Activated naive CD4-positive, alpha-beta T cell treated with anti-CD3 and anti-CD28 coated beads, Interleukin-2, amount 10 ng/mL, durations not matched to agents 7 days and 5 days (primary cell): ENCODE measurements at regions not wholly inside any gene's neighbourhood (a gene's known extent, or its start where the extent isn't known, plus 50 kb on each side); places are given as distances from the start of the nearest gene placed in this dataset.

Experiments
- CTCF ChIA-PET: fragments of 350-600 bp; sonication (Branson Sonifier 250); formaldehyde crosslinking; loops from one replicate; lab custom pipeline; 2021; ENCODE audit warnings: antibody characterized with exemption; lab: Charles Lee
- DNase-seq: peaks from one replicate; pipeline ENCODE4 v3.0.0-alpha.2; 2020
- H3K27ac Mint-ChIP-seq: one replicate; pipeline ENCODE4 v1.8.0; 2021; ENCODE audit warnings: mild to moderate bottlenecking, moderate library complexity, mixed read lengths
- H3K27me3 Mint-ChIP-seq: one replicate; pipeline ENCODE4 v1.8.0; 2021; ENCODE audit warnings: mild to moderate bottlenecking, mixed read lengths
- H3K36me3 Mint-ChIP-seq: one replicate; pipeline ENCODE4 v1.8.0; 2021; ENCODE audit warnings: mixed read lengths
- H3K4me1 Mint-ChIP-seq: one replicate; pipeline ENCODE4 v1.8.0; 2021; ENCODE audit warnings: mixed read lengths
- H3K4me3 Mint-ChIP-seq: one replicate; pipeline ENCODE4 v1.8.0; 2021; ENCODE audit warnings: mild to moderate bottlenecking, moderate library complexity, mixed read lengths
- H3K9me3 Mint-ChIP-seq: one replicate; pipeline ENCODE4 v1.8.0; 2021; ENCODE audit warnings: mixed read lengths

- CTCF ChIA-PET: no interaction called here
- peaks cover 3% of the 10 kb centered on the region for H3K9me3 Mint-ChIP-seq
- no peaks in the 10 kb centered on the region for H3K27me3 Mint-ChIP-seq
- no peaks in the 10 kb centered on the region for H3K36me3 Mint-ChIP-seq
- no peak for DNase-seq
- H3K27ac Mint-ChIP-seq: no peak overlapping the region
- no peaks in the 10 kb centered on the region for H3K4me1 Mint-ChIP-seq
- no peak overlapping the region for H3K4me3 Mint-ChIP-seq
These were observed 144.2 kb upstream of the PAPPA start for GRCh38 chr9:116009420-116009819.

GRCh38 chr9:116015855-116016254 lies 137.7 kb upstream of the PAPPA start:
- Mint-ChIP-seq H3K27ac (no peak overlapping the region), H3K9me3 (peaks cover 2% of the 10 kb centered on the region), H3K4me1 (no peaks in the 10 kb centered on the region), H3K27me3 (no peaks in the 10 kb centered on the region), H3K4me3 (no peak overlapping the region), H3K36me3 (no peaks in the 10 kb centered on the region)
- no peak for DNase-seq
- CTCF ChIA-PET: no interaction called here

GRCh38 chr9:116020146-116020545 lies 133.4 kb upstream of the PAPPA start:
- no peak overlapping the region for H3K4me3 Mint-ChIP-seq
- no peak for DNase-seq
- no peaks in the 10 kb centered on the region for H3K27me3 Mint-ChIP-seq
- H3K27ac Mint-ChIP-seq: no peak overlapping the region
- no peaks in the 10 kb centered on the region for H3K36me3 Mint-ChIP-seq
- H3K9me3 Mint-ChIP-seq: peaks cover 2% of the 10 kb centered on the region
- no peaks in the 10 kb centered on the region for H3K4me1 Mint-ChIP-seq
- CTCF ChIA-PET: no interaction called here

GRCh38 chr9:116020801-116021200 lies 132.8 kb upstream of the PAPPA start:
- H3K4me3 Mint-ChIP-seq: no peak overlapping the region
- no peak for DNase-seq

GRCh38 chr9:116027096-116027495 lies 126.5 kb upstream of the PAPPA start:
- peaks cover 2% of the 10 kb centered on the region for H3K9me3 Mint-ChIP-seq

More at GRCh38 chr9:116020801-116021200, 132.8 kb upstream of the PAPPA start:
- no peaks in the 10 kb centered on the region for H3K4me1 Mint-ChIP-seq
- H3K36me3 Mint-ChIP-seq: no peaks in the 10 kb centered on the region
- H3K27me3 Mint-ChIP-seq: no peaks in the 10 kb centered on the region
- H3K9me3 Mint-ChIP-seq: no peaks in the 10 kb centered on the region
- no peak overlapping the region for H3K27ac Mint-ChIP-seq
- CTCF ChIA-PET: no interaction called here

GRCh38 chr9:116027511-116027910 lies 126.1 kb upstream of the PAPPA start:
- no peak overlapping the region for H3K4me3 Mint-ChIP-seq
- no peaks in the 10 kb centered on the region for H3K36me3 Mint-ChIP-seq
- no peak for DNase-seq
- no peaks in the 10 kb centered on the region for H3K4me1 Mint-ChIP-seq
- H3K27ac Mint-ChIP-seq: no peak overlapping the region
- CTCF ChIA-PET: no interaction called here
- H3K27me3 Mint-ChIP-seq: no peaks in the 10 kb centered on the region
- peaks cover 2% of the 10 kb centered on the region for H3K9me3 Mint-ChIP-seq

More at GRCh38 chr9:116027096-116027495, 126.5 kb upstream of the PAPPA start:
- no peak overlapping the region for H3K27ac Mint-ChIP-seq
- H3K27me3 Mint-ChIP-seq: no peaks in the 10 kb centered on the region
- no peak for DNase-seq
- CTCF ChIA-PET: no interaction called here
- no peaks in the 10 kb centered on the region for H3K4me1 Mint-ChIP-seq
- H3K4me3 Mint-ChIP-seq: no peak overlapping the region
- H3K36me3 Mint-ChIP-seq: no peaks in the 10 kb centered on the region

GRCh38 chr9:116027951-116028350 lies 125.6 kb upstream of the PAPPA start:
- no peaks in the 10 kb centered on the region for H3K27me3 Mint-ChIP-seq
- DNase-seq: no peak
- H3K36me3 Mint-ChIP-seq: no peaks in the 10 kb centered on the region
- H3K4me3 Mint-ChIP-seq: no peak overlapping the region
- no peaks in the 10 kb centered on the region for H3K4me1 Mint-ChIP-seq
- CTCF ChIA-PET: no interaction called here
- peaks cover 2% of the 10 kb centered on the region for H3K9me3 Mint-ChIP-seq
- H3K27ac Mint-ChIP-seq: no peak overlapping the region

GRCh38 chr9:116030517-116030916 lies 123.1 kb upstream of the PAPPA start:
- H3K4me1 Mint-ChIP-seq: no peaks in the 10 kb centered on the region
- H3K4me3 Mint-ChIP-seq: no peak overlapping the region
- CTCF ChIA-PET: no interaction called here
- H3K27me3 Mint-ChIP-seq: no peaks in the 10 kb centered on the region
- no peak overlapping the region for H3K27ac Mint-ChIP-seq
- no peaks in the 10 kb centered on the region for H3K36me3 Mint-ChIP-seq
- H3K9me3 Mint-ChIP-seq: peaks cover 5% of the 10 kb centered on the region
- no peak for DNase-seq

- DNase-seq: no peak
- H3K36me3 Mint-ChIP-seq: no peaks in the 10 kb centered on the region
- H3K4me3 Mint-ChIP-seq: no peak overlapping the region
- peaks cover 5% of the 10 kb centered on the region for H3K9me3 Mint-ChIP-seq
- CTCF ChIA-PET: no interaction called here
- H3K4me1 Mint-ChIP-seq: no peaks in the 10 kb centered on the region
- H3K27ac Mint-ChIP-seq: no peak overlapping the region
- H3K27me3 Mint-ChIP-seq: no peaks in the 10 kb centered on the region
These were observed 120.7 kb upstream of the PAPPA start for GRCh38 chr9:116032683-116033440.

GRCh38 chr9:116039312-116039711 lies 114.3 kb upstream of the PAPPA start:
- H3K27me3 Mint-ChIP-seq: no peaks in the 10 kb centered on the region
- H3K27ac Mint-ChIP-seq: no peak overlapping the region
- no peak for DNase-seq
- H3K4me3 Mint-ChIP-seq: no peak overlapping the region
- CTCF ChIA-PET: no interaction called here
- no peaks in the 10 kb centered on the region for H3K36me3 Mint-ChIP-seq
- no peaks in the 10 kb centered on the region for H3K4me1 Mint-ChIP-seq
- H3K9me3 Mint-ChIP-seq: peaks cover 1% of the 10 kb centered on the region

GRCh38 chr9:116039893-116040292 lies 113.7 kb upstream of the PAPPA start:
- DNase-seq: no peak
- CTCF ChIA-PET: no interaction called here
- H3K27me3 Mint-ChIP-seq: no peaks in the 10 kb centered on the region
- H3K27ac Mint-ChIP-seq: no peak overlapping the region
- no peaks in the 10 kb centered on the region for H3K36me3 Mint-ChIP-seq
- no peaks in the 10 kb centered on the region for H3K4me1 Mint-ChIP-seq
- peaks cover 3% of the 10 kb centered on the region for H3K9me3 Mint-ChIP-seq
- no peak overlapping the region for H3K4me3 Mint-ChIP-seq

GRCh38 chr9:116042321-116042720 lies 111.3 kb upstream of the PAPPA start:
- no peak overlapping the region for H3K4me3 Mint-ChIP-seq

GRCh38 chr9:116045083-116045482 lies 108.5 kb upstream of the PAPPA start:
- Mint-ChIP-seq H3K27ac (no peak overlapping the region), H3K4me1 (no peaks in the 10 kb centered on the region), H3K27me3 (no peaks in the 10 kb centered on the region), H3K4me3 (no peak overlapping the region), H3K36me3 (no peaks in the 10 kb centered on the region), H3K9me3 (peaks cover 5% of the 10 kb centered on the region)
- CTCF ChIA-PET: no interaction called here
- DNase-seq: no peak

More at GRCh38 chr9:116042321-116042720, 111.3 kb upstream of the PAPPA start:
- no peaks in the 10 kb centered on the region for H3K4me1 Mint-ChIP-seq
- H3K9me3 Mint-ChIP-seq: peaks cover 5% of the 10 kb centered on the region
- no peaks in the 10 kb centered on the region for H3K36me3 Mint-ChIP-seq
- no peak for DNase-seq
- CTCF ChIA-PET: no interaction called here
- H3K27me3 Mint-ChIP-seq: no peaks in the 10 kb centered on the region
- H3K27ac Mint-ChIP-seq: no peak overlapping the region

- Mint-ChIP-seq H3K27me3 (no peaks in the 10 kb centered on the region), H3K27ac (no peak overlapping the region), H3K4me3 (no peak overlapping the region), H3K4me1 (no peaks in the 10 kb centered on the region), H3K36me3 (no peaks in the 10 kb centered on the region), H3K9me3 (peaks cover 5% of the 10 kb centered on the region)
- CTCF ChIA-PET: no interaction called here
- no peak for DNase-seq
These were observed 105.5 kb upstream of the PAPPA start for GRCh38 chr9:116048081-116048480.

GRCh38 chr9:116049456-116049855 lies 104.1 kb upstream of the PAPPA start:
- no peaks in the 10 kb centered on the region for H3K36me3 Mint-ChIP-seq
- DNase-seq: no peak
- H3K4me1 Mint-ChIP-seq: no peaks in the 10 kb centered on the region
- peaks cover 2% of the 10 kb centered on the region for H3K9me3 Mint-ChIP-seq
- CTCF ChIA-PET: no interaction called here
- H3K27me3 Mint-ChIP-seq: no peaks in the 10 kb centered on the region
- no peak overlapping the region for H3K27ac Mint-ChIP-seq
- no peak overlapping the region for H3K4me3 Mint-ChIP-seq
